ENCODE measurements at regions not wholly inside any gene's neighbourhood (a gene's known extent, or its start where the extent isn't known, plus 50 kb on each side); places are given as distances from the start of the nearest gene placed in this dataset.

DNA sequence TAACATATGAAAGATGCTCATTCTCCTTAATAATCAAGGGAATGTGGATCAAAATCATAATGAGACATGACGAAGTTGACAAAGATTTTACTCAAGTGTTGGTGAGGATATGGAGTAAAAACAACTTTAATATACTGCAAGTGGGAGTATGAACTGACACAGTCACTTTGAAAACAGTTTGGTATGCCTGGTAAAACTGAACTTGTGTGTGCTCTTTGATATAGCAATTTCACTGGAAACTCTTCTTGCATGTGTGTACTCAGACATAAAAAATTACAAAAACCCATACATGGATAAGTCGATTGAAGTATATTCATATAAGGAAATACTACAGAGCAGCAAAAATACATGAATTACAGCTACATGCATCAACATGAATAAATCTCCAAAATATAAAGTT, 182.5 kb downstream of the NFKBIZ start:
- no peak for TF ChIP-seq ELF4 (IDR thresholded peaks at IDR 0.05)
- TF ChIP-seq SP1 (IDR thresholded peaks at IDR 0.05): no peak
- TF ChIP-seq FOXM1 (IDR thresholded peaks at IDR 0.05; ENCODE audit: borderline replicate concordance): no peak
- no peak for TF ChIP-seq FOXK2 (IDR thresholded peaks at IDR 0.05)
- no peak for TF ChIP-seq TARDBP (IDR thresholded peaks at IDR 0.05)

All from HEK293T (cell line).